HG03378 (cell line): ENCODE measurements at regions not wholly inside any gene's neighbourhood (a gene's known extent, or its start where the extent isn't known, plus 50 kb on each side); places are given as distances from the start of the nearest gene placed in this dataset.

Experiments used
- ATAC-seq: cut with Tn5 transposase; IDR thresholded peaks from one replicate; pipeline ENCODE4 v1.9.1; 2021; ENCODE audit warnings: mild to moderate bottlenecking, moderate library complexity; ENCODE audit not compliant: unreplicated experiment

DNA sequence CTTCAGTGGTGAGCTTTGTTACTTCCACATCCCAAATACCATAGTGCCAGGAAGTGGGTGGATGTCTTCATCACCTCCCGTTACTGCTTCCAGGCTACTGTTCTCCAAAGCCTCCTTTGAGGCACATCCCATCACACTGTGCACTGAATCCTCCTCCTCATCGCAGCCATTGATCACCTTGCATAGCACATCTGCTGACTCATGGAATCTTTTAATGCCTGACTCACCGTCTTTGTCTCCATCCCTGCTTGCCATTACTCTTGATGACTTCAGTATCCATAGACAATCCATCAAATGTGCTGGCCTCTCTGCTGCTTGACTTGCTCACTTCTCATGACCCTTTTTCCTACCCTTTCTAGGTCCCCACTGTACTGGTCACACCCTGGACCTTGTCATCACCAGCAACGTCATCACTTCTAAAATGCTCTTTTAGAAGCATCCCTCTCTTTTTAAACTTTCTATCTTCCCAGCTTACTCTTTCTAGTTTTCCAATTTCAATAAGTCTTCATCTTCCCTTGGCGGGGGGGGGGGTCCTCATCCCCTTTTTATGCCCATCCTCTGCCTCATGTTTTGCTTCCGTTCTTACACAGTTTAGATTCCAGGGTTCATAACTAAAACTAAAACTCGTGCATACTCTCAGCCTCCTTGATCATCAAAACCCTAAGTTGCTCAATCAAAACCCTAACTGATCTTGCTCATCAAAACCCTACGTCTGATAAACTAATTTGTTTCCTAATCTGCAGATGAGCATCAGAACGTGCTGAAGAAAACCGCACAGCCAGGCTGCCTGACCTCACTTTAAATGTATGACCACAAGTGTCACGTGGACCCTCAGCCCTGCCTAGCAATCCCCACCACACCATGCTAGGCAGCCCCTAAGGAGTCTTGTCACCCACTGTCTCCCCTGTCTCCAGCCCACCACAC lies 289.7 kb upstream of the ZFHX3 start:
- ATAC-seq: no peak

DNA sequence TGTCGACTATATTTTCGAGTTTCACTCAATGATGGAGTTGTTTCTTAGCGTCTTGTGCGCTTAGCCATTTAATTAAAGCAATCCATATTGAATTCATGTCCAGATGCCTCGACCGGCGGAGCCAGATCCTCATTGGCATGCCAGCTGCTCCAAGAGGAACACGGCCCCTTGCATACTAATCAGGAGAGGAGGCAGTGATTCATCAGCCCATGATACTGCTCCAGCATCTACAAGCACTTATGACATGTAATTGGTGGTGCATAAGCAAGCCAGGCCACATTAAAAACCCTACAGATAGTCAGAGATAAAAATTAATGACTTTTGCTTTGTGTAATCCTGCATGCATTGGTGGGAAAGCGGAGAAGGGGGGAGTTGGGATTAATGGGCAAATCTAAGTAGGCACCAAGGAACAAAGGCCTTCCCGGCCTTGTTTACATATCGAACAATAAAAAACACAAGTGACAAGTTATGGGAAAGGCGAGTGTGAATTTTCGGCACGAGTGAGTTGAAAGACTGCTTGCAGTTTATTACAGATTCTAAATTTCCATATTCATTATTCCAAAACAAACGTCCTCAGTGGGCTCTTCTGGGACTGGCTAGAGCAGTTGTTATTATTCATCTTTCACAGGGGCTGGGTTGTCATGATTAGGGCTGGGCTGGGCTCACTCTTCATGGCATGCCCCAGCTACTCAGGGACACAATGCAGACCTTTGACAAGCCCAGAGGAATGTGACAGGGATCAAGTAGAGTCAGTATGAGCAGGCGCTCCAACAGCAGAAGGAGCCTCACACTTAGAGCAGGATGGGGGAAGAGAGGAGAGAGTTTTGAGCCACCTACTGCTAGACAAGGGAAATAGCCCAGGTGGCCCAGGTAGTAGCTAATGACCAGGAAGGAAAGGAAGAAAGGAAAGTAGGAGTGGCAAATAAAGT lies 281.7 kb upstream of the ZFHX3 start:
- ATAC-seq: no peak

DNA sequence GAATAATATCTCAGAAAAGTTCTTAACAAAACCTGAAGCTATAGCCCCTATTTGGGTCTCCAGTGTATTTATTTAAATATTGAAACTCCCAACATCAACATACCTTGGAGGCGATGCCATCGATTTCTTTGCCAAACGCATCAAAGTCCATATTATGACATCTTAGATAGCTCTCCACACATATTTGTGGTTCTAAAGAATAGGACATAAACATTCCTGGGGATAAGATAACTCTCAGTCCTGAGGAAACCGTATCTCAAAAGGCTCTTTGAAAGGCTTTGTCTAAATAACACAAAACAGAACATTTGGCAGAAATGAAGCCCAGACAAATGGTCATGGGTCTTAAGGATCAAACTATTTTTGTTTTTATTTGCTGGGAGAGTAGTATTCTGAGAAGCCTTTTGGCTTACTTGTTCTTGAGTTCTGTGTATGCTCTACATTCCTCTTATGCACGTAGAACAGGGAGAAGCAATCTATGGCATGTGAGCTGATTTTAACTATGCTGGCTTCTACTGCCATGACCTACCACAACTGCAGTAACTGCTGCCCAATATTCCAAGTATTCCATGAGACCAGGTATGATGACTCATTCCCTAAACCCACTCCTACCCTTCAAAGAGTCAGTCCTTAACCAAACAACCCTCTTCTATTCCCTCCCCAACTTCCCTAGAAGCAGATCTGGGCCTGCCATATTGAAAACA lies 279.0 kb upstream of the ZFHX3 start:
- no peak for ATAC-seq

DNA sequence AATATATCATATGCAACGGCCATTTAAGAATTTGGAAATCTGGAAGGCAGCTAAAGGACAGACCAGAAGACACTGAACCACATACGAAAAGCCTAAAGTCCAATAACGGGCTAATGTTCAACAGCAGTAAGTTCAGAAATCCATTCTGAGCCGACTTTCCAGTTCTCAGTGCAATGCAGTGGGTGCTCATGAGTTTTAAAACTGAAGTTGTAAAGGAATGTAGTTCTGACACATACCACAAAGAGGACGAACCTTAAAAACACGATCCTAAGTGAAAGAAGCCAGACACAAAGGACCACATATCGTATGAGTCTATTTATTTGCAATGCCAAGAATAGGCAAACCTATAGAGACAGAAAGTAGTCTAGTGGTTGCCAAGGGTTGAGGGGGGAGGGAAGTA lies 278.3 kb upstream of the ZFHX3 start:
- ATAC-seq: no peak

DNA sequence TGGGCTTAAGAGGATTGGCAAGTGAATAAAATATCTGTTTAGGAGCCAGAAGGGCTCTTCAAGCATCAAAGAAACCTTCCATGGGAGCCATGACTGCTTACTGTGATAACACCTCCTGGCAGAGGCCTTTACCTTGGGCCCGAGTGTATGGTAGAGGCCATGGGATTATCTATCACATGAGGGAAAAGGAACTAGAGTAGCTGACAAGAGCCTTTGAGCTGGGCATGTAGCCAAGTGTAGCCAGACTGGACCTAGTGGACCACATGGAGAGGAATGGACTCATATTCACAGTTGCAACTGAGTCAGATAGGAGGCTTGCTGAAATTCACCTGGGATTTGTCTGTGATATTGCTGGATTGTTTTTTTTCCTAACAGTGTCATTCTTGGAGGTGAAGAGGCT lies 276.0 kb upstream of the ZFHX3 start:
- no peak for ATAC-seq

DNA sequence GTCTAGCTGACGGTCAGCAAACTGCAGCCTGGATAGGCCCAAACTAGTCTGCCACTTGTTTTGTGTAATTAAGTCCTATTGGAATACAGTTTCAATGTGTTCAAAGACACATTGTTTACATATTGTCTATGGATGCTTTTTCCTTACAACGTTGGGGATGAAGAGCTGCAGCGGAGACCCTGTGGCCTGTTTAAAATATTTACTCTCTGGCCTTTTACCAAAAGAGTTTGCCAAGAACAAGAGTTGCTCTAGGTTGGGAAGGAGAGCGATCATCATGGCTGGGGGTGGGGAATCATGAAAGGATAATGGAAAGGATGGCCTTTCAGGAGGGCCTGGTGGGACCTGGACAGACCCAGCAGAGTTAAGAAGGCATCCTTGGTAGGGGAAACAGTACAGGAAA lies 274.9 kb upstream of the ZFHX3 start:
- ATAC-seq: no peak

DNA sequence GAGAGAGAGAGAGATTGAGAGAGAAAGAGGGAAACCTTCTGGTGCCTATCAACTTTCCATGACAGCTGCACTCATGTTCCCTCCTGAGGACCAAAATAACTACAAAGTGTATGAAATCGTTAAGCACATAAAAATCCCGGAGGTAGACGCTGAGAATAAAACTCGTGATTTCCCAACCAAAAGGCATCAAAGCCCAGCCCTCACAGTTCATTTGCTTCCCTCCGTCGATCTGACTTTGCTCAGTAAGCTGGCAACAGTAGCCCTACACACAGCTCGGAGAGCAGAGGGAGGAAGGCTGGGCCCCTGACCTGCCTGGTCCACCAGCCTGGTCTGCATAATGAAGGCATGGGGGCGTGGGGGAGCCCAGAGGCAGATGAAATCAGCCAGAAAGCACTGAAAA lies 273.9 kb upstream of the ZFHX3 start:
- no peak for ATAC-seq

DNA sequence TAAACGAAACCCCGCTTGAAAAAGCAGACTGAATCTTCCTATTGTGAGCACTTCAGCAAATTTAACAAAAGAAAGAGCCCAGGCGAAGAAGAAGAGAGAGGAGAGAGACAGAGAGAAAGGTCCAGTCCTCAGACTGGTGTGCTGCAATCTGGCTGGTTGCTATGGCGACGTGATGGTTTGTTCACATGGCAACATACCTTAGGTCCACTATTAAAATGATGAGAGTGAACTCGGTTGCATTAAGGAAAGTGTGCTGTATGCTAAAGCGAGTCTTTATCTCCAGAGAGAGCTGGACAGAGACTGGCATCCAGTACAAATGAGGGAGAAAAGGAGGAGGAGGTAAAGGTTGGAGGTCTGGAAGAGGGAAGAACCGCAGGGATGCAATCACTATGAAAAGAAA lies 271.8 kb upstream of the ZFHX3 start:
- no peak for ATAC-seq

DNA sequence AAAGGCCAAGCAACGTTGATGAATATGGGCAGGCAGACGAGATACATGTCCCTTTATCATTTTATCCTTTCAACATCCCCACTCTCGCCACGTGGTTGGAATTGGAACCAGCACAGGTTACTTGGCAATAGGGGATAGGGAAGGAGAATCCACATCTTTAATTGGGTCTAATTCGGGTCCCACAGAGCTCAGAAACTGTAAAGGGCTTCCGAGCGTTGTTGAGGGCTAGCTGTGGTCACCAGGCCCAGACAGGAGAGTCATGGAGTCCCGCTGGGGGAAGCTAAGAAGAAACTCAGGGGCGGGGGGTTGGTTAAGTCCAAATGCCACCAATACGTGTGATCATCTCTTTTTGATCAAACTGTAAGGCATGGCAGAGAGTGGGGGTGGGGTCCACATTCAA lies 271.3 kb upstream of the ZFHX3 start:
- no peak for ATAC-seq

DNA sequence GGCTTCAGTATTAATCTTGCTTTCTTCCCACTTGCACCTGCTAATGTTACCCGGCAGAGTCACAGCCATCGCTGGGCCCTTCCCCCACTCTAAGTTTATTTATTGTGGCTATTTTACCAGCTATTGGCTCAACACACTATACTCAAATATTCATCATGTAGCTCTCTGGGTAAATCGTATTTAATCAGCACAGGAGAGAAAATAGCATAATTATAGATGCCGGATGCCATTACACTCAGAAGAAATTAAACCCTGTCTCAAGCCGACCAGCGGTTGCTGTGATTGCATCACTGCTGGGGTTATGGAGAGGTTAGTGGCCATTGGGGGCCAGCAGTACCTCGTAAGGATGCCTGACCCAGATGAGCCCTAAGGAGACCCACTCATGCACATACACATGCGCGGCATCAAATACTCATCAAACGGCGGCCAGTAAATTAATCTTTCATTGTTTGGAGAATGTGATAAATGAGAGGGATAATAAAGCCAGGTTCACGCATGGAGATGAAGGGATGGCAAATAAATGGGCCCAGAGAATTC lies 269.5 kb upstream of the ZFHX3 start:
- ATAC-seq: no peak

DNA sequence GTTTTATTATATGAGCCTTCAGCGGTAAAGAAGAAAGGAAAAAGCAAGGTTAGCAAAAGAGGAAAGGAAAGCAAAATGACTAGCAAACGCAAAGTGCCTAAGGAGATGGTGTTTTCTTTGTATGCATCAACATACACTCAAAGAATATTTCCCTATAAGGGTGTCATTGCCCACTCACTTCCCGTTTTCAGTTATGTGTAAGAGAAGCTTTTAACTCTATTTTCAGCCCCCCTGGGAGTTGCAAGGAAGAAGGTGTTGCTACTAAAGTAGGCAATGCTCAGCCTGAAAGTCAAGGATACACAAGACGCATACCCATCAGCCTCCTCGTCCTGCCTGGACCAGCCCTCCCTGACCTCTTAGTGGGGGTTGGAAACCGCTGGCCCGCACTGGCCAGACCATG lies 267.7 kb upstream of the ZFHX3 start:
- peak; percentile 93 for ATAC-seq

DNA sequence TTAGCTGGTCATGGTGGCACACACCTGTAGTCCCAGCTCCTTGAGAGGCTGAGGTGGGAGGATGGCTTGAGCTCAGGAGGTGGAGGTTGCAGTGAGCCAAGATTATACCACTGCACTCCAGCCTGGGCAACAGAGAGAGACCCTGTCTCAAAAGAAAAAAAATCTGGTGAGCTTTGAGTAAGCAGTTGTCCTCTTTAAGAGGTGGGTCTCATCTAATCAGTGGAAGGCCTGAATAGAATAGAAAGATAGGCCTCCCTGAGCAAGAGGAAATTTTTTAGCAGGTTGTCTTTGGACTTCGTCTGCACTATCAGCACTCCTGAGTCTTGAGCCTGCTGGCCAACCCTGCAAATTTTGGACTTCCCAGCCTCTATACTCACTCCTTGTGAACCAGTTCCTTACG lies 266.0 kb upstream of the ZFHX3 start:
- ATAC-seq: no peak

DNA sequence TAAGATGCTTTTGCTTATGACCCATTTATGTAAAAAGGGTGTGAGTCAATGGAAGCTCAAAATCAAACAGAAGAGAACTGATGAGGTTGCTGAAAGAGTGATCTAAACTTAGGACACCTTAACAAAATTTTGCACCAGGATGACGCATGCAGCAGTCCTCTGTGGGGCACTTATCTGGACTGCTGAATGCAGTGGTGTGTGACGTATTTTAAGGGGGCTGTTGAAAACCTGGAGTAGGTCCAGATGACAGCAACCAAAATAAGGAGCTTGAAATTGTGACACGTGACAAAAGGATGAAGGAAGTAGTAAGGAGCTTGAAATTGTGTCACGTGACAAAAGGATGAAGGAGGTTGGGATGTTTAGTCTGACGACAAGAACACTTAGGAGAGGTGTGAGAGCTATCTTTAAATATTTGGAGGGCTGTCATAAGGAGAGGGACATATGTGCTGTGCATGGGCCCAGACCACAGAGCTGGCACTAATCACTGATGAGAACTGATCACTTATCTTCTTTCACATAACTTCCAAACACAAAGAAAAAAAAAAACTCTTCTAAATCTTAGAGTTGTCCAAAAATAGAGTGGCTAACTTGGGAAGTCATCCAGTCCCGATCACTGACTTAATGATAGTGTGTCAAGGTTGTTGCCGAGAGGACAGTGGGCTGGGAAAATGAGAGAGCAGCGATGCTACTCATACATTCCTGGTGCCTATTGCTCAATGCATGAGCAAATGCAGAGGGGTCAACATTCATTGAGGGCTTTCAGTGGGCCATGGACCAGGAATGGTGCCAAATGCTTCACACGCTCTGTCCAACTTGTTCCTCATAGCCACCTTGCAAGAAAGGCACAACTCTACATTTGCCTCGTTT lies 264.2 kb upstream of the ZFHX3 start:
- no peak for ATAC-seq

DNA sequence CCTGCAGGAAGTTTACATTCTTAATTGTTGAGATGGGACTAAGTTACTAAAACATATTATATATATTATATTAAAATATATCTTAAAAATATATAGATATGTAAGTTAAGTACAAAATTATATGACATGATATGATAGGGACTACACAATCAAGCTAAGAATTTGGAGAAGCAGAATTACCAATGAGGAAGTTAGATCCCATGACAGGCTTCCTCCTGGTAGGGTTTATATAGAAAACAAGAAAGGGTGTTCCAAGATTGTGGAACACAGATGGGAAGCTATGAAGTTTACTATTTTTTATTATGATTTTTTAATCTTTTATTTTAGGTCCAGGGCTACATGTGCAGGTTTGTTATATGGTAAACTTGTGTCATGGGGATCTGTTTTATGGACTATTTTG lies 260.8 kb upstream of the ZFHX3 start:
- no peak for ATAC-seq

DNA sequence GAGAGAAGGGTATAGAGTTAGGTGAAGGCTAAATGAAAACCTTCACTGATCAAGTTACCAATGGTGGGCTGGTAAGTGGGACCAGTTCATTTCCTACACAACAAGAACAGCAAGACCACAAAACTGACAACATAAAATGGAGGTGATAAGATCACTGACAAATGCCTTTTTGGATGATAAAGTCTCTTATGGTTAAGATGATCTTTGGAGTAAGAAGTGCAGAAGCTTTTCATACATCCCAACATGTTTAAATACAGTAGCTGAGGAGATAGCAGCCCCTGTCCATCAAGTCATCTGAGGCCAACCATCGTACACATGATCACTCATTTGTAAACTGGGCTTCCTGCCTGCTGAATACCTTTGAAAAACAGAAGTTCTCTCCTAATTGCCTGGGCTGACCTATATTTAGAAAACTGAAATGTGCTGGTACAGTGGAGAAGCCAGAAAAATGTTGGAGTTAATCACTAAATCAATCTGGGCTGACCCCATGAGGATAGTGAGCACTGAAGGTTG lies 259.0 kb upstream of the ZFHX3 start:
- ATAC-seq: no peak

DNA sequence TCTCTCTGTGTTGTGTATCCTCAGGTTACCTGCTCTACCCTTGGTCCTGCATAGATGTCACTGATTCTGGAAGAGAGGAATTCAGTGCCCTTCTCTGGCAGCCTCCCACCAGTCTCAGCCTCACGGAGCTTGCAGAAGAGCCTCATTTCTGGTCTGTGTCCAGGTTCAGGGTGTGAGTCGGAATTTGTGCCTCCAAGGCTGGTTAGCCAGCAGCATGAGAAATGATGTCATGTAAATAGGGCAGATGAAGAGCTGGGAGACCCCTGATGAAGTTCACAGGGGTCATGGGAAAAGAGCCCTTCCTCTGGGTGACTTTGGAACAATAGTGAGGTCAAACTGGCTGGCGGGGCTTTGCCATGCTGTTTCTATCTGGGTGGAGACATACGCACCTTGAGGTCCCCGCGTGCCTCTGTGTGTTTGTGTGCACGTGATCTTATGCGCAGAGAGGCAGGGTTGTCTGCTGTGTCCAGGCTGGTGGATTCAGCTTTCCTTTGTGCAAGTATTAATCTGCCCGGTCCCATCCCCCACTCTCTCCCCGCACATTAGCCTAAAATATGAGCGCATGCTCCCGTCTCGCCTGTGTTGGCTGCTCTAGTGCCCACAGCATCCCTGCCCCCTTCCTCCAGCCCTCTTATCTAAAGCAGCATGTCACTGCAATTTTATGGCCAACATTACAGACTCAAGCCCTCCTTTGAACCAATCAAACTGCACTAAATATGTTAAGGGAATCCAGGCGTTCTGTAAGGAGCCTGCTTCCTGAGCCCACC lies 256.3 kb upstream of the ZFHX3 start:
- ATAC-seq: no peak

DNA sequence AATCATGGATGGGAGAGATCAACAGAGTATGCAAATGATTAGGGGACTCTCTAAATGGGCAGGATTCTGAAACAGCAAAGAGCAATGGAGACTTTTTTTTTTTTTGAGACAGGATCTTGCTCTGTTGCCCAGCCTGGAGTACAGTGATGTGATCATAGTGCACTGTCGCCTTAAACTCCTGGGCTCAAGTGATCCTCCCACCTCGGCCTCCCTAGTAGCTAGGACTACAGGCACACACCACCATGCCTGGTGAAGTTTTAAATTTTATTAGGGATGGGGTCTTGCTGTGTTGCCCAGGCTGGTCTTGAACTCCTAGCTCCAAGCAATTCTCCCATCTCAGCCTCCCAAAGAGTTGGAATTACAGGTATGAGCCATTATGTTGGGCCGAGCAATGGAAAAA lies 255.0 kb upstream of the ZFHX3 start:
- ATAC-seq: no peak

DNA sequence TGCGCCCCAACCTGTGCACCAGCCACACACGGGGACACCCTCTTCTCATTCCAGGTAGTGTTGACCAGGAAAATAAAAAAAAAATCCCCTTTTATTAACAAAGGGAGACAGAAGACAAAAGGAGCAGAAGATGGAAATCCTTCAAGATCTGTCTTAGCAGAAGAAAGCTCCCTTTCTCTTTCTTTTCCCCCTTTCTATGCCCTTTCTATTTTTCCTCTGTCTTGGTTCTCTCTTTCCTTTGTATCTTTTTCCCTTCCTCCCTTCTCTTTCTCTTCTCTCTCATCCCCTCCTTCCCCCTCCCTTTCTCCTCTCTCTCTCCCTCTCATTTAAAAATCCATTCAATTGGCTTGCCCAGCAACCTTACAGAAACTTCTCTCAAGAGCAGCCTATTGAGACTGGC lies 254.1 kb upstream of the ZFHX3 start:
- no peak for ATAC-seq

DNA sequence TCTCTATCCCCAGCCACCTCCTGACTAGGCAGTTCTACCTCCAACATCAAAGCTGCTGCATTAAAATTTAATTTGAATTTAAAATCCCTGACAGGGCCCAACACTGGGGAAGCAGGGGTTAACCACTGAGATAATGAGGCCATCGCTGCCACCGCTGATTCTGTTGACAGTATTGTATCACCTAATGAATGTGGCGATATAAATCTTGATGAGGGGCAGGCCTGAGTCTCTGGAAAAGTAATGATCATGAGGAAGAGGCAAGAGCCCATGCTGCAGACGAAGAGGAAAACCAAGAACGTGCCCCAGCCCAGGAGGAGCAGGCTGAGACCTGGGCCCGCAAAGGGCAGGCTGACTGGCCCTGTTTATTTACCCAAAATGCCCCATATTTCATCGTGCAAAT lies 251.4 kb upstream of the ZFHX3 start:
- ATAC-seq: no peak
